ENCODE measurements at regions not wholly inside any gene's neighbourhood (a gene's known extent, or its start where the extent isn't known, plus 50 kb on each side); places are given as distances from the start of the nearest gene placed in this dataset.

GRCh38 chr4:96946552-96946951 lies 1106.7 kb downstream of the PDHA2 start:
- H3K9ac ChIP-seq (ENCODE audit: low read length) = no peak overlapping the region
- no peaks in the 10 kb centered on the region for H4K20me1 ChIP-seq (ENCODE audit: insufficient read depth, low read length)
- H3K36me3 ChIP-seq (ENCODE audit: insufficient read depth, low read length) = no peaks in the 10 kb centered on the region
- H2AFZ ChIP-seq (ENCODE audit: low read length) = no peak overlapping the region
- no peaks in the 10 kb centered on the region for H3K4me1 ChIP-seq (ENCODE audit: insufficient read depth, low read length, severe bottlenecking)
- H3F3A ChIP-seq (ENCODE audit: insufficient read depth, low read length) = no peaks in the 10 kb centered on the region
- H3K27ac ChIP-seq (ENCODE audit: low read depth, low read length, poor library complexity, severe bottlenecking) = no peak overlapping the region
- TF ChIP-seq CTCF (IDR thresholded peaks at IDR 0.05; ENCODE audit: low read length) (no peak), EZH2 (IDR thresholded peaks at IDR 0.05; ENCODE audit: borderline replicate concordance, low read length) (no peak)
- H3K4me3 ChIP-seq (ENCODE audit: low read depth, low read length, poor library complexity, severe bottlenecking) = no peak overlapping the region
- H3K27me3 ChIP-seq (ENCODE audit: insufficient read depth, low read length) = no peaks in the 10 kb centered on the region
- no peak overlapping the region for H3K4me2 ChIP-seq (ENCODE audit: low read length)
- no peaks in the 10 kb centered on the region for H3K9me2 ChIP-seq (ENCODE audit: low read depth, low read length)
- no peaks in the 10 kb centered on the region for H3K9me3 ChIP-seq (ENCODE audit: low read length)
- H3K79me2 ChIP-seq (ENCODE audit: insufficient read depth, low read length) = no peaks in the 10 kb centered on the region

- no peaks in the 10 kb centered on the region for H3K9me3 ChIP-seq (ENCODE audit: low read length)
- H2AFZ ChIP-seq (ENCODE audit: low read length) = no peak overlapping the region
- TF ChIP-seq EZH2 (IDR thresholded peaks at IDR 0.05; ENCODE audit: borderline replicate concordance, low read length) (no peak), CTCF (IDR thresholded peaks at IDR 0.05; ENCODE audit: low read length) (no peak)
- no peaks in the 10 kb centered on the region for H3K79me2 ChIP-seq (ENCODE audit: insufficient read depth, low read length)
- H3K4me3 ChIP-seq (ENCODE audit: low read depth, low read length, poor library complexity, severe bottlenecking) = no peak overlapping the region
- no peak overlapping the region for H3K4me2 ChIP-seq (ENCODE audit: low read length)
- H3F3A ChIP-seq (ENCODE audit: insufficient read depth, low read length) = no peaks in the 10 kb centered on the region
- no peak overlapping the region for H3K9ac ChIP-seq (ENCODE audit: low read length)
- no peaks in the 10 kb centered on the region for H3K36me3 ChIP-seq (ENCODE audit: insufficient read depth, low read length)
- H3K27ac ChIP-seq (ENCODE audit: low read depth, low read length, poor library complexity, severe bottlenecking) = no peak overlapping the region
- no peaks in the 10 kb centered on the region for H3K9me2 ChIP-seq (ENCODE audit: low read depth, low read length)
- no peaks in the 10 kb centered on the region for H3K4me1 ChIP-seq (ENCODE audit: insufficient read depth, low read length, severe bottlenecking)
- no peaks in the 10 kb centered on the region for H4K20me1 ChIP-seq (ENCODE audit: insufficient read depth, low read length)
- no peaks in the 10 kb centered on the region for H3K27me3 ChIP-seq (ENCODE audit: insufficient read depth, low read length)
Observed at GRCh38 chr4:96952610-96953009, 1112.7 kb downstream of the PDHA2 start.

GRCh38 chr4:96955226-96955625 lies 1115.3 kb downstream of the PDHA2 start:
- no peaks in the 10 kb centered on the region for H3K9me2 ChIP-seq (ENCODE audit: low read depth, low read length)
- H3K27ac ChIP-seq (ENCODE audit: low read depth, low read length, poor library complexity, severe bottlenecking) = no peak overlapping the region
- no peak overlapping the region for H3K9ac ChIP-seq (ENCODE audit: low read length)
- no peaks in the 10 kb centered on the region for H3K9me3 ChIP-seq (ENCODE audit: low read length)
- H3K27me3 ChIP-seq (ENCODE audit: insufficient read depth, low read length) = no peaks in the 10 kb centered on the region
- no peaks in the 10 kb centered on the region for H3K4me1 ChIP-seq (ENCODE audit: insufficient read depth, low read length, severe bottlenecking)
- H3F3A ChIP-seq (ENCODE audit: insufficient read depth, low read length) = no peaks in the 10 kb centered on the region
- no peak overlapping the region for H2AFZ ChIP-seq (ENCODE audit: low read length)
- no peak overlapping the region for H3K4me3 ChIP-seq (ENCODE audit: low read depth, low read length, poor library complexity, severe bottlenecking)
- no peaks in the 10 kb centered on the region for H3K36me3 ChIP-seq (ENCODE audit: insufficient read depth, low read length)
- TF ChIP-seq EZH2 (IDR thresholded peaks at IDR 0.05; ENCODE audit: borderline replicate concordance, low read length) (no peak), CTCF (IDR thresholded peaks at IDR 0.05; ENCODE audit: low read length) (no peak)
- H3K79me2 ChIP-seq (ENCODE audit: insufficient read depth, low read length) = no peaks in the 10 kb centered on the region
- no peaks in the 10 kb centered on the region for H4K20me1 ChIP-seq (ENCODE audit: insufficient read depth, low read length)
- no peak overlapping the region for H3K4me2 ChIP-seq (ENCODE audit: low read length)
